Loucy (cell line): ENCODE measurements at regions not wholly inside any gene's neighbourhood (a gene's known extent, or its start where the extent isn't known, plus 50 kb on each side); places are given as distances from the start of the nearest gene placed in this dataset.

Source experiments
- H2AFZ ChIP-seq: fragments of 200-600 bp; sonication (generic); 2 replicates; pipeline ENCODE4 v1.6.0; 2016; ENCODE audit warnings: antibody characterized with exemption, mild to moderate bottlenecking, low read length, moderate library complexity
- H3F3A ChIP-seq: fragments of 200-600 bp; 2 replicates; pipeline ENCODE4 v1.6.0; 2016; ENCODE audit warnings: antibody characterized with exemption, low read depth, mild to moderate bottlenecking
- H3K27me3 ChIP-seq: fragments of 200-600 bp; sonication (generic); 2 replicates; pipeline ENCODE4 v1.6.1; 2014; ENCODE audit warnings: low read length, mild to moderate bottlenecking; ENCODE audit not compliant: insufficient read depth, poor library complexity, severe bottlenecking
- H3K36me3 ChIP-seq: fragments of 200-600 bp; sonication (generic); 2 replicates; pipeline ENCODE4 v1.6.1; 2016; ENCODE audit warnings: low read length; ENCODE audit not compliant: insufficient read depth
- H3K4me1 ChIP-seq: fragments of 200-600 bp; sonication (generic); 2 replicates; pipeline ENCODE4 v1.5.1; 2014; ENCODE audit warnings: low read length, mild to moderate bottlenecking; ENCODE audit not compliant: insufficient read depth, poor library complexity, severe bottlenecking
- H3K4me2 ChIP-seq: fragments of 200-600 bp; sonication (generic); 2 replicates; pipeline ENCODE4 v1.6.0; 2014; ENCODE audit warnings: antibody characterized with exemption, low read length, low read depth, mild to moderate bottlenecking; ENCODE audit not compliant: poor library complexity, severe bottlenecking
- H3K4me3 ChIP-seq: fragments of 200-600 bp; sonication (generic); 2 replicates; pipeline ENCODE4 v1.5.1; 2014; ENCODE audit warnings: low read length, mild to moderate bottlenecking, mixed read lengths; ENCODE audit not compliant: poor library complexity, severe bottlenecking
- H3K79me2 ChIP-seq: fragments of 200-600 bp; sonication (generic); 2 replicates; pipeline ENCODE4 v1.6.1; 2014; ENCODE audit warnings: low read length; ENCODE audit not compliant: insufficient read depth
- H3K9ac ChIP-seq: fragments of 200-600 bp; sonication (generic); 2 replicates; pipeline ENCODE4 v1.6.0; 2014; ENCODE audit warnings: mild to moderate bottlenecking, low read depth, low read length, moderate library complexity; ENCODE audit not compliant: poor library complexity, severe bottlenecking
- H3K9me2 ChIP-seq: fragments of 200-600 bp; sonication (generic); replicated peaks from 2 replicates; pipeline ENCODE4 v1.6.1; 2016; ENCODE audit warnings: low read depth, low read length, mixed read lengths
- H3K9me3 ChIP-seq: fragments of 200-600 bp; sonication (generic); 2 replicates; pipeline ENCODE4 v1.6.1; 2014; ENCODE audit warnings: mild to moderate bottlenecking, antibody characterized with exemption, low read length, low read depth; ENCODE audit not compliant: insufficient read depth
- H4K20me1 ChIP-seq: fragments of 200-600 bp; sonication (generic); 2 replicates; pipeline ENCODE4 v1.6.0; 2014; ENCODE audit warnings: antibody characterized with exemption, low read length, mild to moderate bottlenecking; ENCODE audit not compliant: insufficient read depth, poor library complexity, severe bottlenecking
- EZH2phosphoT487 ChIP-seq: fragments of 200-600 bp; IDR thresholded peaks from 2 replicates; pipeline ENCODE4 v1.6.1; 2018; ENCODE audit warnings: antibody characterized with exemption, mild to moderate bottlenecking, moderate library complexity, borderline replicate concordance
- TF ChIP-seq, protein P1 (sequence below): fragments of 200-600 bp; sonication (generic); conservative IDR thresholded peaks from 2 replicates; pipeline ENCODE4 v1.5.1; 2014; ENCODE audit warnings: mild to moderate bottlenecking, antibody characterized with exemption, low read length

DNA sequence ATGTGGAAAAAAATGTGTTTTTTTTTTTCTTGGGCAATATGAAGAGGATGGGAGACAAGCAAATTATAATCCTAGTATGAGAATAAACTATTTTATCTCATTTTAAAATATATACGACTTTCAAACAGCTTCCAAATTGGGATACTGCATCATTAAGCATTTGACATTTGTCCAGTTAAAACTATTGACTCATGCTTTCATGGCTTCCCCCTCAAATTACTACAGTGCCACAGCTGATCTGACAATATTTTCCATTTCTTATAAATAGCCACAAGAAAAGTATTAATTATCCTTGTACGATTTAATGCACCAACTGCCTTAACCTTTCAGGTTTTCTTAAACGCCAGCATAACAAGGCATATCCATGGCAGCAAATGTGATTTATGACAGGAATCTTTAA lies 1134.8 kb upstream of the ZEB2 start:
- no peaks in the 10 kb centered on the region for H3K36me3 ChIP-seq
- no peak overlapping the region for H2AFZ ChIP-seq
- H3K27me3 ChIP-seq: no peaks in the 10 kb centered on the region
- H3K4me2 ChIP-seq: no peak overlapping the region
- no peak overlapping the region for H3K9ac ChIP-seq
- H3K9me3 ChIP-seq: no peaks in the 10 kb centered on the region
- no peaks in the 10 kb centered on the region for H3K79me2 ChIP-seq
- 0 out of 2 replicates have a peak, but pooled peaks cover 5% of the 10 kb centered on the region for H3K9me2 ChIP-seq
- H3K4me1 ChIP-seq: no peaks in the 10 kb centered on the region
- TF ChIP-seq, protein P1, sequence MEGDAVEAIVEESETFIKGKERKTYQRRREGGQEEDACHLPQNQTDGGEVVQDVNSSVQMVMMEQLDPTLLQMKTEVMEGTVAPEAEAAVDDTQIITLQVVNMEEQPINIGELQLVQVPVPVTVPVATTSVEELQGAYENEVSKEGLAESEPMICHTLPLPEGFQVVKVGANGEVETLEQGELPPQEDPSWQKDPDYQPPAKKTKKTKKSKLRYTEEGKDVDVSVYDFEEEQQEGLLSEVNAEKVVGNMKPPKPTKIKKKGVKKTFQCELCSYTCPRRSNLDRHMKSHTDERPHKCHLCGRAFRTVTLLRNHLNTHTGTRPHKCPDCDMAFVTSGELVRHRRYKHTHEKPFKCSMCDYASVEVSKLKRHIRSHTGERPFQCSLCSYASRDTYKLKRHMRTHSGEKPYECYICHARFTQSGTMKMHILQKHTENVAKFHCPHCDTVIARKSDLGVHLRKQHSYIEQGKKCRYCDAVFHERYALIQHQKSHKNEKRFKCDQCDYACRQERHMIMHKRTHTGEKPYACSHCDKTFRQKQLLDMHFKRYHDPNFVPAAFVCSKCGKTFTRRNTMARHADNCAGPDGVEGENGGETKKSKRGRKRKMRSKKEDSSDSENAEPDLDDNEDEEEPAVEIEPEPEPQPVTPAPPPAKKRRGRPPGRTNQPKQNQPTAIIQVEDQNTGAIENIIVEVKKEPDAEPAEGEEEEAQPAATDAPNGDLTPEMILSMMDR: no peak
- no peak for TF ChIP-seq EZH2phosphoT487
- no peaks in the 10 kb centered on the region for H3F3A ChIP-seq
- no peak overlapping the region for H3K4me3 ChIP-seq
- H4K20me1 ChIP-seq: no peaks in the 10 kb centered on the region

- H3K4me1 ChIP-seq: no peaks in the 10 kb centered on the region
- H3K4me3 ChIP-seq: no peak overlapping the region
- H4K20me1 ChIP-seq: no peaks in the 10 kb centered on the region
- no peak overlapping the region for H3K9ac ChIP-seq
- H3K27me3 ChIP-seq: no peaks in the 10 kb centered on the region
- no peak for TF ChIP-seq EZH2phosphoT487
- TF ChIP-seq, protein P1: no peak
- no peak overlapping the region for H3K4me2 ChIP-seq
- no peaks in the 10 kb centered on the region for H3K9me3 ChIP-seq
- H3K36me3 ChIP-seq: no peaks in the 10 kb centered on the region
- no peak overlapping the region for H2AFZ ChIP-seq
- H3K79me2 ChIP-seq: no peaks in the 10 kb centered on the region
- 0 out of 2 replicates have a peak, but pooled peaks cover 5% of the 10 kb centered on the region for H3K9me2 ChIP-seq
- H3F3A ChIP-seq: no peaks in the 10 kb centered on the region
Measured at GRCh38 chr2:145654156-145654555, 1134.2 kb upstream of the ZEB2 start.

DNA sequence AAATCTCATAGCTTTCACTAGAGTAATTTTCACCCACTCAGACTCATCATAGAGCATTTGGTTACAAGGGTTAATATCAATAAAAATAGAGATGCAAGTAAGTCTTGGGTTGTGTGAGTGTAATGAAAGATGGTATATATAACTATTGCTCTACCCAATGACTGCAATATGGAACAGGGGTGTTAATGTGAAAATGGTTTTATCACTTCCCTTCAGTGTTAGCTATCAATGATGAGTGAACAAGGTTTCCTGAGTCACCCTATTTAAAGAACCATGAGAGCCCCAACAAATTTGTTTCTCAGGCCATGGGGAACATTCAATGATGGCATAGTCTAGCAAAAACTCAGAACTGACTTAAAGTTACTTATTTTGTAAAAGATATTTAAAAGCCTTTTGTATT lies 1133.6 kb upstream of the ZEB2 start:
- H3K9ac ChIP-seq: no peak overlapping the region
- H3K4me2 ChIP-seq: no peak overlapping the region
- no peak overlapping the region for H3K4me3 ChIP-seq
- H2AFZ ChIP-seq: no peak overlapping the region
- H3K36me3 ChIP-seq: no peaks in the 10 kb centered on the region
- 0 out of 2 replicates have a peak, but pooled peaks cover 5% of the 10 kb centered on the region for H3K9me2 ChIP-seq
- no peaks in the 10 kb centered on the region for H4K20me1 ChIP-seq
- H3K9me3 ChIP-seq: no peaks in the 10 kb centered on the region
- TF ChIP-seq, protein P1: no peak
- TF ChIP-seq EZH2phosphoT487: no peak
- no peaks in the 10 kb centered on the region for H3F3A ChIP-seq
- no peaks in the 10 kb centered on the region for H3K79me2 ChIP-seq
- H3K27me3 ChIP-seq: no peaks in the 10 kb centered on the region
- no peaks in the 10 kb centered on the region for H3K4me1 ChIP-seq
